NCI-H1048 (cell line): ENCODE measurements at regions not wholly inside any gene's neighbourhood (a gene's known extent, or its start where the extent isn't known, plus 50 kb on each side); places are given as distances from the start of the nearest gene placed in this dataset.
"Not testable (repeated sequence)": the region's sequence is repeated elsewhere in the genome, so short reads cannot be mapped to it uniquely, and the experiment has no call there.

Experiments used
- DNase-seq: peaks from one replicate; lab custom pipeline; 2025; lab: John Stamatoyannopoulos, UW

GRCh38 chr1:224061436-224061835 lies 52.5 kb upstream of the FBXO28 start:
- DNase-seq: no peak

- DNase-seq: no peak
Measured at GRCh38 chr1:224059897-224060427, 53.9 kb upstream of the FBXO28 start.

- DNase-seq: no peak
Measured at GRCh38 chr1:224058303-224058702, 55.6 kb upstream of the FBXO28 start.

GRCh38 chr1:224057461-224058199 lies 56.3 kb upstream of the FBXO28 start:
- no peak for DNase-seq

- no peak for DNase-seq
Measured at GRCh38 chr1:224054611-224055010, 59.3 kb upstream of the FBXO28 start.

GRCh38 chr1:224054012-224054411 lies 59.9 kb upstream of the FBXO28 start:
- DNase-seq: no peak

GRCh38 chr1:224053456-224053855 lies 60.5 kb upstream of the FBXO28 start:
- no peak for DNase-seq

- DNase-seq: no peak
Measured at GRCh38 chr1:224052772-224053171, 61.1 kb upstream of the FBXO28 start.

GRCh38 chr1:224051782-224052181 lies 62.1 kb upstream of the FBXO28 start:
- not testable (repeated sequence) for DNase-seq

- DNase-seq: no peak
Measured at GRCh38 chr1:224051086-224051406, 62.9 kb upstream of the FBXO28 start.

GRCh38 chr1:224047538-224047937 lies 66.4 kb upstream of the FBXO28 start:
- DNase-seq: no peak

GRCh38 chr1:224045556-224045955 lies 68.4 kb upstream of the FBXO28 start:
- no peak for DNase-seq

GRCh38 chr1:224044420-224044819 lies 69.5 kb upstream of the FBXO28 start:
- DNase-seq: no peak

GRCh38 chr1:224042557-224043118 lies 71.3 kb upstream of the FBXO28 start:
- DNase-seq: no peak

- no peak for DNase-seq
Measured at GRCh38 chr1:224041032-224041431, 72.9 kb upstream of the FBXO28 start.

GRCh38 chr1:224040423-224040822 lies 73.5 kb upstream of the FBXO28 start:
- not testable (repeated sequence) for DNase-seq

GRCh38 chr1:224040006-224040405 lies 73.9 kb upstream of the FBXO28 start:
- DNase-seq: not testable (repeated sequence)

- DNase-seq: not testable (repeated sequence)
Measured at GRCh38 chr1:224038832-224039231, 75.1 kb upstream of the FBXO28 start.

- not testable (repeated sequence) for DNase-seq
Measured at GRCh38 chr1:224037362-224037761, 76.5 kb upstream of the FBXO28 start.

GRCh38 chr1:224032608-224033276 lies 81.2 kb upstream of the FBXO28 start:
- DNase-seq: not testable (repeated sequence)

GRCh38 chr1:224031986-224032385 lies 81.9 kb upstream of the FBXO28 start:
- DNase-seq: not testable (repeated sequence)

- not testable (repeated sequence) for DNase-seq
Measured at GRCh38 chr1:224030257-224030656, 83.7 kb upstream of the FBXO28 start.
